Liver (tissue), 8 donors: ENCODE measurements at regions not wholly inside any gene's neighbourhood (a gene's known extent, or its start where the extent isn't known, plus 50 kb on each side); places are given as distances from the start of the nearest gene placed in this dataset.
"Not testable (repeated sequence)": the region's sequence is repeated elsewhere in the genome, so short reads cannot be mapped to it uniquely, and the experiment has no call there.

Source experiments
- DNase-seq: peaks from one replicate; pipeline ENCODE4 v3.0.0-alpha.2; 2017; ENCODE audit warnings: low spot score
- H3K27ac ChIP-seq, 2 donors: one replicate each; pipeline ENCODE4 v1.7.0; 2013; ENCODE audit warnings: inconsistent platforms in 2 of 2, low read length in 2 of 2, control low read depth in 1 of 2, low read depth in 1 of 2, mild to moderate bottlenecking in 1 of 2
- H3K27me3 ChIP-seq, 4 donors: one replicate each; pipeline versions ENCODE4 v1.6.1 to v1.7.0; 2013; ENCODE audit warnings: low read length in 3 of 4, inconsistent platforms in 1 of 4, mild to moderate bottlenecking in 1 of 4, moderate library complexity in 1 of 4; ENCODE audit not compliant: control insufficient read depth in 4 of 4, insufficient read depth in 4 of 4
- H3K36me3 ChIP-seq, 4 donors: one replicate each; pipeline versions ENCODE4 v1.6.1 to v1.7.0; 2013; ENCODE audit warnings: low read length in 3 of 4, mild to moderate bottlenecking in 3 of 4, low read depth in 1 of 4, moderate library complexity in 1 of 4; ENCODE audit not compliant: control insufficient read depth in 4 of 4, insufficient read depth in 3 of 4
- H3K4me1 ChIP-seq, 4 donors: one replicate each; pipeline versions ENCODE4 v1.6.1 to v1.7.0; 2013; ENCODE audit warnings: low read length in 3 of 4, mild to moderate bottlenecking in 3 of 4, moderate library complexity in 1 of 4; ENCODE audit not compliant: control insufficient read depth in 4 of 4, insufficient read depth in 4 of 4
- H3K4me3 ChIP-seq, 3 donors: one replicate each; pipeline versions ENCODE4 v1.6.1 to v1.7.0; 2013; ENCODE audit warnings: low read length in 3 of 3, control low read depth in 1 of 3, low read depth in 1 of 3, mild to moderate bottlenecking in 1 of 3
- H3K9ac ChIP-seq, 2 donors: one replicate each; pipeline ENCODE4 v1.7.0; 2013; ENCODE audit warnings: low read length in 2 of 2, mild to moderate bottlenecking in 2 of 2, moderate library complexity in 2 of 2, control low read depth in 1 of 2, low read depth in 1 of 2
- H3K9me3 ChIP-seq, 4 donors: one replicate each; pipeline versions ENCODE4 v1.6.1 to v1.7.0; 2013; ENCODE audit warnings: low read length in 3 of 4; ENCODE audit not compliant: control insufficient read depth in 4 of 4
- FOXA1 ChIP-seq: IDR thresholded peaks from 2 replicates; pipeline ENCODE4 v1.6.1; 2016; ENCODE audit warnings: antibody characterized with exemption
- FOXA2 ChIP-seq: IDR thresholded peaks from 2 replicates; pipeline ENCODE4 v1.6.1; 2016; ENCODE audit warnings: antibody characterized with exemption
- GABPA ChIP-seq, 2 donors: IDR thresholded peaks in 1 of 2; conservative IDR thresholded peaks in 1 of 2; 2 replicates each; pipeline ENCODE4 v1.6.1; 2016; ENCODE audit warnings: antibody characterized with exemption in 2 of 2, mild to moderate bottlenecking in 1 of 2, moderate library complexity in 1 of 2
- HNF4A ChIP-seq, 2 donors: conservative IDR thresholded peaks; 2 replicates each; pipeline ENCODE4 v1.6.1; 2016; ENCODE audit warnings: antibody characterized with exemption in 2 of 2, mild to moderate bottlenecking in 2 of 2
- HNF4G ChIP-seq: IDR thresholded peaks from 2 replicates; pipeline ENCODE4 v1.6.1; 2016; ENCODE audit warnings: antibody characterized with exemption
- JUND ChIP-seq, 2 donors: IDR thresholded peaks; 2 replicates each; pipeline ENCODE4 v1.6.1; 2016; ENCODE audit warnings: antibody characterized with exemption in 2 of 2
- NR2F2 ChIP-seq: IDR thresholded peaks from 2 replicates; pipeline ENCODE4 v1.6.1; 2016; ENCODE audit warnings: antibody characterized with exemption
- RAD21 ChIP-seq, 2 donors: IDR thresholded peaks; 2 replicates each; pipeline ENCODE4 v1.6.1; 2016; ENCODE audit warnings: antibody characterized with exemption in 2 of 2, mild to moderate bottlenecking in 2 of 2
- RXRA ChIP-seq, 2 donors: IDR thresholded peaks; 2 replicates each; pipeline ENCODE4 v1.6.1; 2017 to 2018; ENCODE audit warnings: antibody characterized with exemption in 2 of 2, mild to moderate bottlenecking in 1 of 2
- SP1 ChIP-seq: IDR thresholded peaks from 2 replicates; pipeline ENCODE4 v1.6.1; 2018; ENCODE audit warnings: antibody characterized with exemption, mild to moderate bottlenecking
- TAF1 ChIP-seq: conservative IDR thresholded peaks from 2 replicates; pipeline ENCODE4 v1.6.1; 2016; ENCODE audit warnings: antibody characterized with exemption, mild to moderate bottlenecking
- YY1 ChIP-seq: IDR thresholded peaks from 2 replicates; pipeline ENCODE4 v1.6.1; 2016; ENCODE audit warnings: antibody characterized with exemption, mild to moderate bottlenecking
- WGBS: extraction: QIAGEN DNeasy Blood & Tissue Kit; methylation state at CpG from one replicate; pipeline ENCODE4 v1.1.7; 2013; 5-methylcytosine and 5-hydroxymethylcytosine counted together
- TF ChIP-seq, protein P1 (sequence below): fragments of 150-350 bp; IDR thresholded peaks from 2 replicates; pipeline ENCODE4 v1.5.1; 2017; ENCODE audit warnings: improper control_type of control experiment, low read depth, low read length; ENCODE audit not compliant: missing input control
- TF ChIP-seq, protein P2 (sequence below): IDR thresholded peaks from 2 replicates; pipeline ENCODE4 v1.6.1; 2016; ENCODE audit warnings: antibody characterized with exemption, mild to moderate bottlenecking
- TF ChIP-seq, protein P3 (sequence below): IDR thresholded peaks from 2 replicates; pipeline ENCODE4 v1.6.1; 2016; ENCODE audit warnings: antibody characterized with exemption
- TF ChIP-seq, protein P4 (sequence below): IDR thresholded peaks from 2 replicates; pipeline ENCODE4 v1.6.1; 2016; ENCODE audit warnings: antibody characterized with exemption
- TF ChIP-seq, protein P5 (sequence below): IDR thresholded peaks from 2 replicates; pipeline ENCODE4 v1.6.1; 2016; ENCODE audit warnings: antibody characterized with exemption
- donor health status: healthy.
- donor health status: healthy.
- donor health status: healthy.
- donor health status: healthy.
- donor health status: healthy.

DNA sequence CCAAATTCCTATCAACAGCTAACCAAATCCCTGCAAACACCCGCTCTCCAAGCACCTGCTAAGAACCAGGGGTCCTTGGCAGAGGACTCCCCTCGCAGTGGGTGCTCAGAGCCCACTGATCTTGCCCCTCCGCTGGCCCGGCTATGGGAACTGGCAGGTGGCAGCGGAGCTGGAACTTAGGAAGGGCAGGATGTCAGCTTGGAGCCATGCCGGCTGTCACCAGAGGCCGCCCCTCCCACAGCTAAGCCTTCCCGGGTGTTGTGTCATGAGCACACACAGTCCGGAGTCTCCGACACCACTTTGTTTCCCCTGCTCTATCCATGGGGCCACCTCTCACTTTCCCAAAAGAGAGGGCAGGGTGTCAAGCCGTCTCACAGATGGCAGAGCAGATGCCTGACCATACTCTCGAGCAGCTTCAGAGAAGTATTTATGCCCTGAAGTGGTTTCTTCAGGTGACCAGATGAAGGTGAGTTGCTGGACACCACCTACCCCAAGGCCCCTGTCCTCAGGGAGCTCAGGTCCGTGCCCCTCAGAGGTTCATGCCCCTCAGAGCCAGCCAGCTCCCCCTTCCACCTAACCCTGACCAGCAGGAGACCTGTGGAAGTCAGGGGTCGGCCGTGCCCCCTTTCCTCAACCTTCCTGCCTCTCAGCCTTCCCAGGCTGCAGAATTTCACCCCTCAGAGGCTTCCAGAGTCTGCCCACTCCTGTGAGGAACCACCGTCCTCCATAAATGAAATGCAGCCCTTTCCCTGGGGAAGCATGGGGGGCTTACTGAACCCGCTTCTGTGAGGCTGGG lies 545.7 kb upstream of the B3GAT1 start:
- Histone ChIP-seq H3K9me3 (peaks cover 0 to 1% (median 0%) of the 10 kb centered on the region in 4 donors), H3K36me3 (no peaks in the 10 kb centered on the region), H3K9ac (no peak overlapping the region), H3K4me1 (no peaks in the 10 kb centered on the region), H3K4me3 (no peak overlapping the region), H3K27me3 (no peaks in the 10 kb centered on the region), H3K27ac (no peak overlapping the region)
- 68% methylated on average over 17 of the region's 17 CpGs for WGBS
- TF ChIP-seq HNF4G (no peak), JUND (IDR thresholded peaks at IDR 0.05) (no peak)
- TF ChIP-seq, protein P1, sequence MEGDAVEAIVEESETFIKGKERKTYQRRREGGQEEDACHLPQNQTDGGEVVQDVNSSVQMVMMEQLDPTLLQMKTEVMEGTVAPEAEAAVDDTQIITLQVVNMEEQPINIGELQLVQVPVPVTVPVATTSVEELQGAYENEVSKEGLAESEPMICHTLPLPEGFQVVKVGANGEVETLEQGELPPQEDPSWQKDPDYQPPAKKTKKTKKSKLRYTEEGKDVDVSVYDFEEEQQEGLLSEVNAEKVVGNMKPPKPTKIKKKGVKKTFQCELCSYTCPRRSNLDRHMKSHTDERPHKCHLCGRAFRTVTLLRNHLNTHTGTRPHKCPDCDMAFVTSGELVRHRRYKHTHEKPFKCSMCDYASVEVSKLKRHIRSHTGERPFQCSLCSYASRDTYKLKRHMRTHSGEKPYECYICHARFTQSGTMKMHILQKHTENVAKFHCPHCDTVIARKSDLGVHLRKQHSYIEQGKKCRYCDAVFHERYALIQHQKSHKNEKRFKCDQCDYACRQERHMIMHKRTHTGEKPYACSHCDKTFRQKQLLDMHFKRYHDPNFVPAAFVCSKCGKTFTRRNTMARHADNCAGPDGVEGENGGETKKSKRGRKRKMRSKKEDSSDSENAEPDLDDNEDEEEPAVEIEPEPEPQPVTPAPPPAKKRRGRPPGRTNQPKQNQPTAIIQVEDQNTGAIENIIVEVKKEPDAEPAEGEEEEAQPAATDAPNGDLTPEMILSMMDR = no peak
- DNase-seq = no peak

DNA sequence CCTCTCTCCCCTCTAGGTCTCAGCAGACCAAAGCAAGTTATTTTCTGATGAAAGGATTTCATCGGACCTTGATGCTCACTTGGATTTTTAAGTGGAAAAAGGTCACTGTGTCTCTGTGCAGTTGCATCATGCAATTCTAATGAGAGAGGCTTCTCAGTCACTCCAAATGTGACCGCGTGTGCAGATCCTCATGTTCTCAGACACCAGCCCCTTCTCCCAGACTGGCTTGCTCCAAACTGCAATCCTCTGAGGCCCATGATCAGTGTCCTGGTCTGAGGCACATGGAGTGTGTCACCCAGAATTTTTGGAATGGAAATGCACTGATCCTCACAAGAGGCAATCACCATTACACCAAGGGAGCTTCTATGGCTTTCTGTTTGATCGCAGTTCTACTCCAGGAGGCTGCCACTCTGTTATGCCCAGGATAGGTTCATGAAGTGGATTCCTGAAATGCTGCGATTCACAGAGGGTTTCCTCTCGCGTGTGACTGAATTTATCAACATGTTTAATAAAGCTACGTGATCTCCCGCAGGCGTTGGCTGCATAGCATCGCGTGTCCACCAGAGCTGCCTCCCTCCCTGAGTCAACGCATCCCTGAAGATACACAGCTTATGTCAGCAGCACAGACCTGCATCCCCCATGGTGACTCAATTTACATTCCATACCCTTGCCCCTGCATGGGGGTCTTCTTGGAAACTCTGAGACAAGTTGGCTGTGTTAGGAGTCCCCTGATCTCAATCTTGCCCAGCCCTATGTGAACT lies 544.6 kb upstream of the B3GAT1 start:
- H3K4me3 ChIP-seq = no peak overlapping the region
- 88% methylated on average over 13 of the region's 13 CpGs for WGBS
- H3K9ac ChIP-seq = no peak overlapping the region
- H3K36me3 ChIP-seq = no peaks in the 10 kb centered on the region
- no peak for DNase-seq
- TF ChIP-seq SP1 (no peak), HNF4G (no peak), GABPA (IDR thresholded peaks at IDR 0.05 in 1 of 2, conservative IDR thresholded peaks at IDR 0.05 in 1 of 2) (no peak), TAF1 (no peak), HNF4A (conservative IDR thresholded peaks at IDR 0.05) (no peak), JUND (IDR thresholded peaks at IDR 0.05) (no peak), RAD21 (IDR thresholded peaks at IDR 0.05) (no peak), FOXA2 (no peak), NR2F2 (no peak), RXRA (IDR thresholded peaks at IDR 0.05) (no peak), FOXA1 (no peak), YY1 (no peak)
- TF ChIP-seq, protein P2, sequence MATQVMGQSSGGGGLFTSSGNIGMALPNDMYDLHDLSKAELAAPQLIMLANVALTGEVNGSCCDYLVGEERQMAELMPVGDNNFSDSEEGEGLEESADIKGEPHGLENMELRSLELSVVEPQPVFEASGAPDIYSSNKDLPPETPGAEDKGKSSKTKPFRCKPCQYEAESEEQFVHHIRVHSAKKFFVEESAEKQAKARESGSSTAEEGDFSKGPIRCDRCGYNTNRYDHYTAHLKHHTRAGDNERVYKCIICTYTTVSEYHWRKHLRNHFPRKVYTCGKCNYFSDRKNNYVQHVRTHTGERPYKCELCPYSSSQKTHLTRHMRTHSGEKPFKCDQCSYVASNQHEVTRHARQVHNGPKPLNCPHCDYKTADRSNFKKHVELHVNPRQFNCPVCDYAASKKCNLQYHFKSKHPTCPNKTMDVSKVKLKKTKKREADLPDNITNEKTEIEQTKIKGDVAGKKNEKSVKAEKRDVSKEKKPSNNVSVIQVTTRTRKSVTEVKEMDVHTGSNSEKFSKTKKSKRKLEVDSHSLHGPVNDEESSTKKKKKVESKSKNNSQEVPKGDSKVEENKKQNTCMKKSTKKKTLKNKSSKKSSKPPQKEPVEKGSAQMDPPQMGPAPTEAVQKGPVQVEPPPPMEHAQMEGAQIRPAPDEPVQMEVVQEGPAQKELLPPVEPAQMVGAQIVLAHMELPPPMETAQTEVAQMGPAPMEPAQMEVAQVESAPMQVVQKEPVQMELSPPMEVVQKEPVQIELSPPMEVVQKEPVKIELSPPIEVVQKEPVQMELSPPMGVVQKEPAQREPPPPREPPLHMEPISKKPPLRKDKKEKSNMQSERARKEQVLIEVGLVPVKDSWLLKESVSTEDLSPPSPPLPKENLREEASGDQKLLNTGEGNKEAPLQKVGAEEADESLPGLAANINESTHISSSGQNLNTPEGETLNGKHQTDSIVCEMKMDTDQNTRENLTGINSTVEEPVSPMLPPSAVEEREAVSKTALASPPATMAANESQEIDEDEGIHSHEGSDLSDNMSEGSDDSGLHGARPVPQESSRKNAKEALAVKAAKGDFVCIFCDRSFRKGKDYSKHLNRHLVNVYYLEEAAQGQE = no peak
- TF ChIP-seq, protein P3, sequence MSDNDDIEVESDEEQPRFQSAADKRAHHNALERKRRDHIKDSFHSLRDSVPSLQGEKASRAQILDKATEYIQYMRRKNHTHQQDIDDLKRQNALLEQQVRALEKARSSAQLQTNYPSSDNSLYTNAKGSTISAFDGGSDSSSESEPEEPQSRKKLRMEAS = no peak
- TF ChIP-seq, protein P4, sequence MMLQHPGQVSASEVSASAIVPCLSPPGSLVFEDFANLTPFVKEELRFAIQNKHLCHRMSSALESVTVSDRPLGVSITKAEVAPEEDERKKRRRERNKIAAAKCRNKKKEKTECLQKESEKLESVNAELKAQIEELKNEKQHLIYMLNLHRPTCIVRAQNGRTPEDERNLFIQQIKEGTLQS = no peak
- TF ChIP-seq, protein P5, sequence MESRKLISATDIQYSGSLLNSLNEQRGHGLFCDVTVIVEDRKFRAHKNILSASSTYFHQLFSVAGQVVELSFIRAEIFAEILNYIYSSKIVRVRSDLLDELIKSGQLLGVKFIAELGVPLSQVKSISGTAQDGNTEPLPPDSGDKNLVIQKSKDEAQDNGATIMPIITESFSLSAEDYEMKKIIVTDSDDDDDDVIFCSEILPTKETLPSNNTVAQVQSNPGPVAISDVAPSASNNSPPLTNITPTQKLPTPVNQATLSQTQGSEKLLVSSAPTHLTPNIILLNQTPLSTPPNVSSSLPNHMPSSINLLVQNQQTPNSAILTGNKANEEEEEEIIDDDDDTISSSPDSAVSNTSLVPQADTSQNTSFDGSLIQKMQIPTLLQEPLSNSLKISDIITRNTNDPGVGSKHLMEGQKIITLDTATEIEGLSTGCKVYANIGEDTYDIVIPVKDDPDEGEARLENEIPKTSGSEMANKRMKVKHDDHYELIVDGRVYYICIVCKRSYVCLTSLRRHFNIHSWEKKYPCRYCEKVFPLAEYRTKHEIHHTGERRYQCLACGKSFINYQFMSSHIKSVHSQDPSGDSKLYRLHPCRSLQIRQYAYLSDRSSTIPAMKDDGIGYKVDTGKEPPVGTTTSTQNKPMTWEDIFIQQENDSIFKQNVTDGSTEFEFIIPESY = no peak
- TF ChIP-seq, protein P1 = no peak
- peaks cover 0 to 1% (median 0%) of the 10 kb centered on the region in 4 donors for H3K9me3 ChIP-seq
- H3K27ac ChIP-seq = no peak overlapping the region
- H3K4me1 ChIP-seq = no peaks in the 10 kb centered on the region
- H3K27me3 ChIP-seq = no peaks in the 10 kb centered on the region

DNA sequence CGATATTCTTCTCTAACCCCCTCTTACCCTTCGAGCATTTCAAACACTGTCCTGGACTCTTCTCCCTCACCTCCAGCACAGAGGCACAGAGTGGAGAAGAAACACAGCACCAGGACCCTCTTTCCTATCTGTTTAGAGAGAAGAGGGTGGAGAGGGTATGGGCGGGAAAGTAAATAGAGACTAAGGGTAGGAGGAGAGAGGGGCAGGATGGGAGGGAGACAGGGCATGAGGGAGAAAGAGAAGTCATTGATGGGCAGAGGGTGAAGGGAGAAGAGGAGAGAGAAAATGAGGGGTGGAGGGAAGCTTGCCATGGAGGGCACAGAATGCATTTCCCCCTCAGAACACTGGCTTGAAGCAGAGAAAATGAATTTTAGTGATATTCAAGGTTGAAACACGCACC lies 543.9 kb upstream of the B3GAT1 start:
- DNase-seq, H3K9me3 ChIP-seq, H3K27me3 ChIP-seq, H3K4me3 ChIP-seq, H3K36me3 ChIP-seq, H3K27ac ChIP-seq, H3K4me1 ChIP-seq, H3K9ac ChIP-seq: not testable (repeated sequence)
- WGBS = 81% methylated on average over 4 of the region's 4 CpGs
